Mucosa of gallbladder (tissue), 1 donor: ENCODE measurements at regions not wholly inside any gene's neighbourhood (a gene's known extent, or its start where the extent isn't known, plus 50 kb on each side); places are given as distances from the start of the nearest gene placed in this dataset.
"Not testable (repeated sequence)": the region's sequence is repeated elsewhere in the genome, so short reads cannot be mapped to it uniquely, and the experiment has no call there.

Experiments used
- DNase-seq: peaks from one replicate; pipeline ENCODE4 v3.0.0-alpha.2; 2020; ENCODE audit warnings: low spot score
- donor health status: DM: no; HTN: no; CAD: no.

GRCh38 chr15:96470681-96471310, 140.3 kb downstream of the NR2F2 start:
- no peak for DNase-seq

- DNase-seq: no peak
Observed at GRCh38 chr15:96472681-96473080, 142.2 kb downstream of the NR2F2 start.

GRCh38 chr15:96473556-96473955, 143.1 kb downstream of the NR2F2 start:
- DNase-seq: no peak

GRCh38 chr15:96474231-96474664, 143.7 kb downstream of the NR2F2 start:
- no peak for DNase-seq

- DNase-seq: no peak
Observed at GRCh38 chr15:96477227-96477626, 146.7 kb downstream of the NR2F2 start.

- not testable (repeated sequence) for DNase-seq
Observed at GRCh38 chr15:96484412-96484811, 153.9 kb downstream of the NR2F2 start.

GRCh38 chr15:96484830-96485229, 154.3 kb downstream of the NR2F2 start:
- DNase-seq: no peak

- no peak for DNase-seq
Observed at GRCh38 chr15:96487245-96487644, 156.7 kb downstream of the NR2F2 start.

GRCh38 chr15:96491066-96491699, 160.7 kb downstream of the NR2F2 start:
- not testable (repeated sequence) for DNase-seq

- not testable (repeated sequence) for DNase-seq
Observed at GRCh38 chr15:96491700-96492644, 161.5 kb downstream of the NR2F2 start.

- DNase-seq: no peak
Observed at GRCh38 chr15:96494505-96494904, 164.0 kb downstream of the NR2F2 start.

GRCh38 chr15:96495386-96495785, 164.9 kb downstream of the NR2F2 start:
- no peak for DNase-seq

GRCh38 chr15:96497951-96498350, 167.5 kb downstream of the NR2F2 start:
- no peak for DNase-seq

GRCh38 chr15:96500508-96500907, 170.0 kb downstream of the NR2F2 start:
- DNase-seq: no peak

GRCh38 chr15:96501362-96501761, 170.9 kb downstream of the NR2F2 start:
- DNase-seq: no peak

- no peak for DNase-seq
Observed at GRCh38 chr15:96502196-96502595, 171.7 kb downstream of the NR2F2 start.

GRCh38 chr15:96503276-96503675, 172.8 kb downstream of the NR2F2 start:
- DNase-seq: no peak

GRCh38 chr15:96504371-96504770, 173.9 kb downstream of the NR2F2 start:
- DNase-seq: no peak

GRCh38 chr15:96505014-96505413, 174.5 kb downstream of the NR2F2 start:
- no peak for DNase-seq

- no peak for DNase-seq
Observed at GRCh38 chr15:96514607-96515285, 184.2 kb downstream of the NR2F2 start.

GRCh38 chr15:96515371-96515770, 184.9 kb downstream of the NR2F2 start:
- no peak for DNase-seq

- no peak for DNase-seq
Observed at GRCh38 chr15:96521386-96521785, 190.9 kb downstream of the NR2F2 start.
